Inferior parietal cortex (tissue), 1 donor: ENCODE measurements at regions not wholly inside any gene's neighbourhood (a gene's known extent, or its start where the extent isn't known, plus 50 kb on each side); places are given as distances from the start of the nearest gene placed in this dataset.
A peak's percentile ranks its signal among the peaks of the same experiment; 100 is the strongest.

ENCODE experiments used
- DNase-seq: peaks from one replicate; pipeline ENCODE4 v3.0.0-alpha.2; 2016; ENCODE audit errors: extremely low spot score

DNA sequence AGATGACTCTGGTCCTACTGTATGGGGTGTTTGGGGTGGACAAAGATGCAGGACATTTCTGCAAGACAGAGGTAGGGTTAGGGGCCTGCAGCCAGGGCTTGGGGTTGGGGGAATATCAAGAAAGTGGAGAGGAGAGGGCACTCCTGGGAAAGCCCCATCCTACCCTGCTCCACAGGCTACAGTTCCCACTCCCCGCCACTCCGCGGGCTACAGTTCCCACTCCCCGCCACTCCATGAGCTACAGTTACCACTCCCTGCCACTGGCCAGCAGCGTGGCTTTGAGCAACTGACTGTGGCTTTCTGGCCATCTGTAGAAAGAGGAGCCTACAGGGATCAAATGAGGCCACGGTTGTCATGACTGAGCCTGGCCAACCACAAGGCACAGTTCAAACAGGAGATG, 93.8 kb upstream of the GRIK3 start:
- no peak for DNase-seq

DNA sequence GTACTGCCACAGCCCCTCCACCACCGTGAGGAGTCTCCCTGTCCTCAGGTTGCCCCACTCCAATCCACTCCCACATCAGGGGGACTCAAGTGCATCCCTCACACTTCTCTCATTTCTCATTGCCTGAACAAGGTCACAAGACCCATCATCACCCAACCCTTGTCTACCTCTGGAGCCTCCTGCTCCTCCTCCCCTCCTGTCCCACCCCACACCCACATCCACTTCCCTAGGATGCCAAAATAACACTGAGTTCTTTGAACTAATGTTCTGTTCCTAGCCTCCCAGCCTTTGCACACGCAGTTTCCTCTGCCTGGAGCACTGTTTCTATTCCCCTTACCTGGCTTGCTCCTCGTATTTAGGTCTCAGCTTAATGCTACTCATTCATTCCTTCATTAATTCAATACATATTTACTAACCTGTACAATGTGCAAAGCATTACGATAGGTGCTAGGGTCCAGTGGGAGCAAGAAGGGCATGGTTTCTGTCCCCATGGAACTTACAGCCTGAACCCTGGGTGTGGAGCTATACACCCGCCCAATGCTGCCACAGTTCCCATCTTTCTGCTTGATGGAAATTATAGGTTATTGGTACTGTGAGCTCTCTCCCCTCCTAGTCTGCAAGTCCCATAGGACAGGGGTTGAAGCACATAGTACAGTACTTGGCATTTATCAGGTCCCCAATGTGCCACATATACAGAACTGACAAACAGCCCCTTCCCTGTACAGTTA, 96.1 kb upstream of the GRIK3 start:
- DNase-seq = no peak

DNA sequence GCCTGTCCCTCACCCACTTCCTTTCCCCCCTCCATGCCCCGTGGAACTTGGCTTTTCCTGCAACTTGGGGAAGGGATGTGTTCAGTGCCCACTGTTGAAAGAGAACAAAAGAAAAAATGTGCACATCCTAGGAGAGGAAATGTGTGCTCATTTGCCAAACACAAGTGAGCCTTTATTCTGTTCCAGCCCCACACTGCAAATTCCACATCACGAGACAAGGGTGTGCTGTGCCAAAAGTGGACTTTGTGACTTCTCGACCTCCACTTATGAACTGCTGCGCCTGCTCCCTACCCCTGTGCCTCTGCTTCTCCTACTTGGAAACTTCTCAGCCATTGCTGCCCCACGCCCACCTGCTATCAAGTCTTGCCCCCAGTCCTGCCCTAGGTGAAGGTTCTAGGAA, 97.0 kb upstream of the GRIK3 start:
- DNase-seq = no peak

DNA sequence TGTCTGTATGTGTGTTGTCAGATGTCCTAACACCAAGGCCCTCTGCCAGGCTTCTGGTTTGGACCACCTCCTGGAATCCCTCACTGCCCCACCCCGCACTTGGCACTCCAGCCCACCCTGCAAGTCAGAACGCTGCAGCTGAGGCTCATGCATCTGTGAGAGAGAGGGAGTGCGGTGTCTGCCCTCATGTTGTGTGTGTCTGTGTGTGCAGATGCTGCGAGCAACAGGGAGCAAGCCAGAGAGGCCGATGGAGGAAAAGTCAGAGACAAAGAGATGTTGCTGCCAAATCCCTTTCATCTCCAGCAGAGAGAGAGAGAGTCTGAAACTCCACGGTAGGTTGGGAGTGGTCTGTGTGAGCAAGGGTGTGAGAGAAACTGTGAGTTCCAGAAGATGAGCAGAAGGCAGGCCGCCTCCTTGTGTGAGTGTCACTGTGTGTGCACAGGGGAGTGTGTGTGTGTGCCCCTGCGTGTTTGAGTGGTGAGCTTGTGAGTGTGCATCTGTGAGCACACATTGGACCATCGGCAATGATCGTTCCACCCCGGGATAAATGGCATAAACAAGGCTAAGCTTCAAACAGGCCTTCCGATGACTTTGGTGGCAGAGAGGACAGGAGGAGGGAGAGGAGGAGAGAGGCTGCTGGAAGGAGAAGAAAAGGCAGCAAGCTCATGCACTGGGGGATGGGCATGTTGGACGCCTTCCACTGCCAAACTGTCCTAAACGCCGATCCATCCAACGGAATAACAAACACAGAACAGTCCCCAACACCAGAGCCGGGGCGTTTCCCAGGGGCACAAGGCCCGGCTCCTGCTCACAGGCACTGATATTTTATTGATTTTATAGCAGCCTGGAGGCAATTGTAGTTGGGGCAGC, 99.2 kb upstream of the GRIK3 start:
- no peak for DNase-seq

GRCh38 chr1:37134599-37134998, 100.3 kb upstream of the GRIK3 start:
- no peak for DNase-seq

GRCh38 chr1:37135032-37135431, 100.7 kb upstream of the GRIK3 start:
- no peak for DNase-seq

GRCh38 chr1:37137014-37137413, 102.7 kb upstream of the GRIK3 start:
- DNase-seq = peak; percentile 44

DNA sequence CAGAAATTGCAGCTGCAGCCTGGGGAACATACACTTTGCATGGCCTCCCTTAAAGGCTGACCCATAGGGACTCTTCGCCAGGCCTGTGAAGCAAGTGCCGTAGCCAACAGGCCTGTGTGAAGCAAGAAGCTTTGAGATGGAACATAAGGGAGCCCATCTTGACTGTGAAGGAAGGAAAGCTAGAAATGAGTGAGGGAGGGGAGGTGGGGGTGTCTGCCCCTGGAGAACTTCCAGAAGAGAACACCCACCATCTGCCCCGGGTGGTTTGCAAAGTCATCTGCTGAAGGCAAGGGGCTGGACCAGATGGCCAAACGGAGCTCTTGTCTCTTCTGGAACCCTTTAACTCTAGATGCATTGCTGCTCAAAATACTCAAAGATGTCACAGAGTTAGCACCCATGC, 103.3 kb upstream of the GRIK3 start:
- no peak for DNase-seq

GRCh38 chr1:37143800-37144199, 109.5 kb upstream of the GRIK3 start:
- DNase-seq = no peak

DNA sequence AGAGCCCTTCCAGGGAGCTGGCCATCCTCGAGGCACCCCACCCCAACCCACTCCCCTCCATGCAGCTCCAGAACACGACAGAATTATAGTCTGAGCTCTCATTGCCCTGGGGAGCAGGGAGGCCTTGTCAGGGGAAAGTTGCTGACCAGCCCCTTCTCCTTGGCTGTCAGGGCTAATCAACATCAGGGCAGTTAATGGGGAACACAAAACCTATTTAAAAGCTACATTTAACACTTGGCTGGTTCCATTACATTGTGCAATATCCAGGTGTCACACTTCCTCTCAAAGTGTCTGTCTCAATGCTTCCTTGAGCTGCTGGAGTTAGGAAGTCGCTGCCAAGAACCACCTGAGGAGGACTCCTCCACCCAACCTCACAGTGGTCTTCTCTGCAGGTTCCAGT, 111.8 kb upstream of the GRIK3 start:
- no peak for DNase-seq

- DNase-seq = no peak
Observed at GRCh38 chr1:37147392-37147831, 113.1 kb upstream of the GRIK3 start.

DNA sequence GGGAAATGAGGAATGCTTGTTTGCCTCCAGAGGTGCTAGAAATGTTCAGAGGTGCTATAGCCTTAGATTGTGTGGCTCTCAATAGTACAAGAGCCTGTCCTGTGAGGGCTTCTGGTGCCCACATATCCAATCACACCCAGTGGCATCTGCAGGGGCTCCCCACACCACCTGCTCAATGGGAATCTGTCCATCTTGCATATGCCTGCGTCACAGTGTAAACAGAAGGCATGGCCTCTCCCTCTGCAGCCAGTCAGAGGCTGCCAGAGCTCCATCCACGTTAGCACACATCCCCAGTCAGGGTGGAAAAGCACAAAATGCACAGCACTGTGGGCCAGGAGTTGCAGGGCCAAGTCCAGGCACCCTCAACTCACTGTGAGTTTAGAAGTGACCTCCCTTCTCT, 113.6 kb upstream of the GRIK3 start:
- DNase-seq = no peak

GRCh38 chr1:37148663-37149062, 114.3 kb upstream of the GRIK3 start:
- DNase-seq = no peak

- no peak for DNase-seq
Observed at GRCh38 chr1:37149296-37149695, 115.0 kb upstream of the GRIK3 start.

DNA sequence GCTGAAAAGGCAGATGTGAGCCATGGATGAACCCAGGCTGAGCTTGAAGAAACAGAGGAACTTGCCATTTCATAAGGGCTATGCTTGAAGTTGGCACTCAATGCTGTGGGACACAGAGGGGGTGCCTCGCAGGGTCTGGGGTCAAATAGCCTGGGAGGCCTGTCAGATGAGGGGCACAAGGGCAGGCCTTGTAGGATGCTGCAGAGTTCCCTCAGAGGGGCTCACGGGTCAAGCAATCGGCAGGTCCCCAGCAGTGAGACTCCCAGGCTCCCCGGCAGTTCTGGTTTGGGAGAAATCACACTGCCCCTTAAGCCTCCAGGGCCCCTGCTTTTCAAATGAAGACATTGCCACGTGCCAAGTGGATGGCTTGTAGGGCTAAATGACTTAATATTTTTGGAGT, 116.7 kb upstream of the GRIK3 start:
- DNase-seq = no peak

DNA sequence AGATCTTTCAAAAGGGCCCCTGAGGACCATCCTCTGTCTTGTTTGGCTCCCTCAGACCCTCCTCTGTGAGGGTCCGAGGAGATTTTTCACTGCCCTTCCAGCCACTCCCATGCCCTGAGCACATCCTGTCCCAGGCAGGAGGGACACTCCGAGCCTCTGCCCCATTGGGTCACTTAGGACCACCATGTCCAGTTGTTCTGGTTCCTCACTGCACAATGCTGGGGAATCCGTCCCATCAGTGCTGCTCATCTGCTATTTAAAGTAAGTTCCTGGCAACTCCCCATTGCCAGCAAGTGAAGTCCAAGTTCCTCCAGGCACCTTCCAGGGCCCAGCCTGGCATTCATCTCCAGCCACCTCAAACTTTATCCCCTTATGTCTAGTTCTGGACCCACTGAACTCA, 117.5 kb upstream of the GRIK3 start:
- DNase-seq = no peak

DNA sequence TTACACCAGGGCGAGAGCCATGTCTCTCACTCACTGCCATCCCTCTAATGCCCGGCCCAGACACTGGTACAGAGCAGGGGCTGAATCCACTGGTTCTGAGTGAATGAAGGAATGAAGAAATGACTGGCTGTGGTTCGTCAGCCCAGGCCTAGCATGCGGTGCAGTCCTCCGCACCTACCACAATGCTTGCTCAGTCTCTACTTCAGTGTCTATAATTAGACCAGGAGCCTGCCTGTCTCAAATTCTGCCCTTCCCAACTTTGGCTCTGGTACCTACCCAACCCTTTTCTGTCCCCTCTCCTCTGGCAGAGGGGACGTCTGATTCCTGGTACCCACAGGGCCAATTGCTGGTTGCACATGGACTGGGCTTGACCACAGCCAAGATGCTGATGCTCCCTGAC, 118.2 kb upstream of the GRIK3 start:
- DNase-seq = no peak

- no peak for DNase-seq
Observed at GRCh38 chr1:37153116-37154100, 119.1 kb upstream of the GRIK3 start.

GRCh38 chr1:37156646-37157045, 122.3 kb upstream of the GRIK3 start:
- DNase-seq = no peak

DNA sequence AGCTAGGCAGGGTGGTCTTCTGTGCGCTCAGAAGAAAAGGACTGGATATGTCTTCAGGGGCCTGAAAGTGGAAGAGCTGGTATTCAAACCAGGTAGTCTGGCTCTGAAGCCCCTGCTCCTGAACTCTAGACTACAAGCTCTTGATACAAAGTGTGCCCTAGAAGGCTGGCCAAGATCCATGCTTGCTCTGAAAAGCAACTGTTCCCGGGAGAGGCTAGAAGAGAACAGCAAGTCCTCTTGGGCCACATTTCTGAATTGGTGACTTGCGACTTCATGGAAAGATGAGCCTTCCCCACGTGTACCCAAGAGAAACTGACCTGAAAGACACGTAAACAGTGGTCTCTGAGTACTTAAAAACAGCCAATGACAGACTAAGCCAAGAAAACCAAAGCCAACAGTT, 123.3 kb upstream of the GRIK3 start:
- DNase-seq = peak; percentile 37

GRCh38 chr1:37158113-37158749, 123.9 kb upstream of the GRIK3 start:
- DNase-seq = peak; percentile 78
